Keratinocyte (primary cell): ENCODE measurements at regions not wholly inside any gene's neighbourhood (a gene's known extent, or its start where the extent isn't known, plus 50 kb on each side); places are given as distances from the start of the nearest gene placed in this dataset.

ENCODE experiments used
- DNase-seq: peaks from one replicate; pipeline ENCODE4 v3.0.0-alpha.2; 2011; ENCODE audit warnings: low read depth, missing footprints, low spot score
- FAIRE-seq: peaks from 2 replicates; lab custom pipeline; 2011; peaks lifted over from hg19 to GRCh38; lab: Jason Lieb, UNC
- H2AFZ ChIP-seq: 2 replicates; pipeline ENCODE4 v1.6.0; 2012; ENCODE audit warnings: low read length, control low read depth, inconsistent platforms; ENCODE audit not compliant: control insufficient read depth
- H3K27ac ChIP-seq: 2 replicates; pipeline ENCODE4 v1.5.1; 2011; ENCODE audit warnings: low read length; ENCODE audit not compliant: control insufficient read depth, insufficient read depth
- H3K27me3 ChIP-seq: 3 replicates; pipeline ENCODE4 v1.6.0; 2011; ENCODE audit warnings: low read length; ENCODE audit not compliant: control insufficient read depth, insufficient read depth; ENCODE audit errors: extremely low read depth
- H3K36me3 ChIP-seq, 2 experiments: 2 replicates in 1 of 2; 3 replicates in 1 of 2; pipeline ENCODE4 v1.5.1; 2011; ENCODE audit warnings: low read length in 2 of 2, mild to moderate bottlenecking in 1 of 2; ENCODE audit not compliant: control insufficient read depth in 2 of 2, insufficient read depth in 2 of 2; ENCODE audit errors: extremely low read depth in 1 of 2
- H3K4me1 ChIP-seq: 3 replicates; pipeline ENCODE4 v1.5.1; 2011; ENCODE audit warnings: low read length; ENCODE audit not compliant: control insufficient read depth, insufficient read depth; ENCODE audit errors: extremely low read depth
- H3K4me2 ChIP-seq: 3 replicates; pipeline ENCODE4 v1.6.0; 2011; ENCODE audit warnings: low read depth, low read length; ENCODE audit not compliant: control insufficient read depth, insufficient read depth; ENCODE audit errors: extremely low read depth
- H3K4me3 ChIP-seq, 3 experiments: fragments of 200-600 bp in 1 of 3; sonication (generic) in 1 of 3; 2 replicates in 2 of 3; 3 replicates in 1 of 3; pipeline ENCODE4 v1.5.1; 2011 to 2016; ENCODE audit warnings: low read length in 3 of 3, mild to moderate bottlenecking in 3 of 3, control low read depth in 2 of 3, inconsistent platforms in 1 of 3, low read depth in 1 of 3, mixed read lengths in 1 of 3, mixed run types in 1 of 3, moderate library complexity in 1 of 3; ENCODE audit not compliant: control insufficient read depth in 2 of 3, insufficient read depth in 2 of 3; ENCODE audit errors: extremely low read depth in 1 of 3
- H3K79me2 ChIP-seq: 2 replicates; pipeline ENCODE4 v1.6.0; 2012; ENCODE audit warnings: low read length; ENCODE audit not compliant: control insufficient read depth, insufficient read depth
- H3K9ac ChIP-seq: 3 replicates; pipeline ENCODE4 v1.6.0; 2011; ENCODE audit warnings: low read length; ENCODE audit not compliant: control insufficient read depth, insufficient read depth; ENCODE audit errors: extremely low read depth
- H3K9me1 ChIP-seq: 3 replicates; pipeline ENCODE4 v1.6.0; 2011; ENCODE audit warnings: low read length; ENCODE audit not compliant: control insufficient read depth, insufficient read depth; ENCODE audit errors: extremely low read depth
- H3K9me3 ChIP-seq: 2 replicates; pipeline ENCODE4 v1.5.1; 2012; ENCODE audit warnings: low read depth, low read length; ENCODE audit not compliant: control insufficient read depth
- H4K20me1 ChIP-seq: 3 replicates; pipeline ENCODE4 v1.6.0; 2011; ENCODE audit warnings: low read length; ENCODE audit not compliant: control insufficient read depth, insufficient read depth; ENCODE audit errors: extremely low read depth
- CTCF ChIP-seq, 3 experiments: IDR thresholded peaks in 1 of 3; conservative IDR thresholded peaks in 1 of 3; optimal IDR thresholded peaks in 1 of 3; 2 replicates in 2 of 3; 3 replicates in 1 of 3; pipeline versions ENCODE3 to v1.5.1; 2011; ENCODE audit warnings: low read length in 3 of 3, mild to moderate bottlenecking in 3 of 3, moderate library complexity in 2 of 3, control low read depth in 1 of 3, inconsistent platforms in 1 of 3; ENCODE audit not compliant: insufficient read depth in 2 of 3; ENCODE audit errors: extremely low read depth in 1 of 3
- EZH2 ChIP-seq: IDR thresholded peaks from one replicate; pipeline ENCODE4 v1.6.1; 2012; ENCODE audit warnings: inconsistent platforms, mild to moderate bottlenecking, low read length, moderate library complexity
- dilution Hi-C: fragments of 300-500 bp; cut with MboI; formaldehyde crosslinking; loops from one replicate; pipeline ENCODE4 v1.7.0; 2020; ENCODE audit warnings: low sequenced_read_pairs; ENCODE audit not compliant: extremely low pct_ligation_motif_present

DNA sequence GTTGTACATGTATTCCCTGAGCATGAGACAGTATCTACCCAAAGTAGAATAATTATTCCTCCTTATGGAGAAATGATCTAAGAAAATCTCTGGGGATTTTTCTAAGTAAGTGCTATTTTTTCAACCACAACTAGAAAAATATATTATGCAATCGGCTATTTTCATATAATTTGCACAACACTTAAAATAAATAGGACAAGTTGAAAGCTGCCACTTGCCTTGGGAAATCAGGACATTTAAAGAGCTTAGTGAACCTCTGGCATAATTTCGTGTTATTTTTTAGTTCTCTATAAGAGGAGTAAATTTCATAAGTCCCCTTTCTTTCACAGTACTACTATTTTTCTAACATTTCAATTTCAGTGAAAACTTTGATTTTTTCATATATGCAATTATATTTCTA lies 672.1 kb downstream of the OTOL1 start:
- Histone ChIP-seq H3K27ac (no peak overlapping the region), H4K20me1 (no peaks in the 10 kb centered on the region), H3K79me2 (no peaks in the 10 kb centered on the region), H3K36me3 (no peaks in the 10 kb centered on the region), H3K27me3 (no peaks in the 10 kb centered on the region), H3K4me3 (no peak overlapping the region), H3K9me1 (no peaks in the 10 kb centered on the region), H3K4me1 (no peaks in the 10 kb centered on the region), H3K9ac (no peak overlapping the region), H3K9me3 (no peaks in the 10 kb centered on the region), H3K4me2 (no peak overlapping the region), H2AFZ (no peak overlapping the region)
- DNase-seq (no peak), FAIRE-seq (no peak)
- dilution Hi-C loops = no loop called here
- no peak for TF ChIP-seq EZH2
- TF ChIP-seq CTCF (optimal IDR thresholded peaks at IDR 0.05 in 1 of 3, IDR thresholded peaks at IDR 0.05 in 1 of 3, conservative IDR thresholded peaks at IDR 0.05 in 1 of 3; ENCODE audit: extremely low read depth in 1 of 3, insufficient read depth in 2 of 3, low read length in 3 of 3) = no peak

GRCh38 chr3:162170581-162170980 lies 674.0 kb downstream of the OTOL1 start:
- Histone ChIP-seq H3K4me3 (no peak overlapping the region), H3K27ac (no peak overlapping the region), H3K36me3 (no peaks in the 10 kb centered on the region), H3K79me2 (no peaks in the 10 kb centered on the region), H3K4me2 (no peak overlapping the region), H3K9ac (no peak overlapping the region), H3K9me1 (no peaks in the 10 kb centered on the region), H4K20me1 (no peaks in the 10 kb centered on the region), H3K9me3 (no peaks in the 10 kb centered on the region), H2AFZ (no peak overlapping the region), H3K4me1 (no peaks in the 10 kb centered on the region), H3K27me3 (no peaks in the 10 kb centered on the region)
- FAIRE-seq (no peak), DNase-seq (no peak)
- dilution Hi-C loops = no loop called here
- no peak for TF ChIP-seq EZH2
- no peak for TF ChIP-seq CTCF (optimal IDR thresholded peaks at IDR 0.05 in 1 of 3, IDR thresholded peaks at IDR 0.05 in 1 of 3, conservative IDR thresholded peaks at IDR 0.05 in 1 of 3; ENCODE audit: extremely low read depth in 1 of 3, insufficient read depth in 2 of 3, low read length in 3 of 3)
